HG02970 (cell line): ENCODE measurements at regions not wholly inside any gene's neighbourhood (a gene's known extent, or its start where the extent isn't known, plus 50 kb on each side); places are given as distances from the start of the nearest gene placed in this dataset.
"Not testable (repeated sequence)": the region's sequence is repeated elsewhere in the genome, so short reads cannot be mapped to it uniquely, and the experiment has no call there.

Source experiments
- ATAC-seq: cut with Tn5 transposase; IDR thresholded peaks from one replicate; pipeline ENCODE4 v1.9.1; 2021; ENCODE audit warnings: mild to moderate bottlenecking, moderate library complexity, moderate number of reproducible peaks; ENCODE audit not compliant: unreplicated experiment, low FRiP score

DNA sequence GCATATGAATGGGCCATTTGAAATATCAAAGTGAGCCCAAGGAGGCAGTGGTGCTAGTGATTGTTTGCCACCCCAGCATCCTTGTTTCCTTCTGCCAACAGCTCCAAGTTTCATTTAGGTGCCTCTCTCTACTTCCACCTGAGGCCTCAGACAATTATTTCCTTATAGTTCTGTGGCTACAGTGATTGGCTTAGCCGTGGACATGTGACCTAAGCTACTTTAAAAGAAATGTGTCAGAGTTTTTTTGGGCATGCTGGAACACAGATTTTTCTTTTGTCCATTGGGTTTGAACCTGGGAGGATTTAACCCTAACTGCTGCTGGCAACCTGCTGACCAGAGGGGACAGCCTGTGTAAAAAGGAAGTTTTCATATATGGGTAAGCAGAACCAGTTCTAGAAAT is 319.4 kb downstream of the CD109 start:
- ATAC-seq, result no peak

DNA sequence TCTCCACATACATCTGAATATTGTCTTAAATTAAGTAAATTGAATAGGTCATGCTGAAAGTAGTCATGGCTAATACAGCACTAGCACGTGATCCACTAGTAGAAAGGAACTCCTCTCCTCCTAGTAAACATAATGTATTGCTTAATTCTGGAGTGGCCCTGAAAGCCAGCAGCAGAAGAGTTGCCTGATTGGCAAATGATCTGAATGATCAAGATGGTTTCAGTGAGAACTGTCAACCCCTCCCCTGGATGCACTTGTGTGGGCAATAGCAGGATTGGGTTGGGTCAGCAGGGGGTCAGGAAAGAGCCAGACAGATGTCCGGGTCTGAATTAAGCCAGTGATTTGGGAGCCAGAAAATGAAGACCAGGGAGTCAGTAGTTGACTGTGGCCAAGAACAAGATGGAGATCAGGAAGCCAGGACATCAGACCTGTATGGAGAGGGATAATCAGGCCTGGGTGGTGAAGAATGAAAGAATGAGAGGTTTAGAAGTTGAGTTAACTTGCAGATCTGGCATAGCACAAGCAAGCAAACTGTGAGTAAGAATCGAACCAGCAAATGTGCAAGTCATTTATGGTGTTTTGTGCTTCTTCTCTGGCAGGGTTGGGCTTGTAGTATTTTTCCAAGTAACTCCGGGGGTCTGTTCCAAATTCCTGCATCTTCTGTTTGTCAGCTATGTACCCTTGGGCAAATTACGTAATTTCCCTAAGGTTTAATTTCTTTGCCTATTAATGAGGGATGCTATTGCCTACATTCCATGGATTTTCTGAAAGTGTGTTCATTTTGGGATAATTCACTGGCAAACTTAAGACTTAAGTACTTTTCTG is 304.9 kb downstream of the CD109 start:
- ATAC-seq, result no peak

DNA sequence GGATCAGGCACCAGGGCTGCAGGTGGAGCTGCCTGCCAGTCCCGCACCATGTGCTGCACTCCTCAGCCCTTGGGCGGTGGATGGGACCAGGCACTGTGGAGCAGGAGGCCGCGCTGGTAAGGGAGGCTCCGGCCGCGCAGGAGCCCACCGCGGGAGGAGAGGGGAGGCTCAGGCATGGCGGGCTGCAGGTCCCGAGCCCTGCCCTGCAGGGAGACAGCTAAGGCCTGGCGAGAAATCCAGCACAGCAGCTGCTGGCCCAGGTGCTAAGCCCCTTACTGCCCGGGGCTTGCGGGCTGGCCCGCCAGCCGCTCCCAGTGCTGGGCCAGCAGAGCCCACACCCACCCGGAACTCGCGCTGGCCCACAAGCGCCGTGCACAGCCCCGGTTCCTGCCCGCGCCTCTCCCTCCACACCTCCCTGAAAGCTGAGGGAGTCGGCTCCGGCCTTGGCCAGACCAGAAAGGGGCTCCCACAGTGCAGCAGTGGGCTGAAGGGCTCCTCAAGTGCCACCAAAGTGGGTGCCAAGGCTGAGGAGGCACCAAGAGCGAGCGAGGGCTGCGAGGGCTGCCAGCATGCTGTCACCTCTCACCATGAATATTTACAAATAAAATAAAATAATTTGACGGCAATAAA is 294.7 kb downstream of the CD109 start:
- ATAC-seq, result not testable (repeated sequence)

DNA sequence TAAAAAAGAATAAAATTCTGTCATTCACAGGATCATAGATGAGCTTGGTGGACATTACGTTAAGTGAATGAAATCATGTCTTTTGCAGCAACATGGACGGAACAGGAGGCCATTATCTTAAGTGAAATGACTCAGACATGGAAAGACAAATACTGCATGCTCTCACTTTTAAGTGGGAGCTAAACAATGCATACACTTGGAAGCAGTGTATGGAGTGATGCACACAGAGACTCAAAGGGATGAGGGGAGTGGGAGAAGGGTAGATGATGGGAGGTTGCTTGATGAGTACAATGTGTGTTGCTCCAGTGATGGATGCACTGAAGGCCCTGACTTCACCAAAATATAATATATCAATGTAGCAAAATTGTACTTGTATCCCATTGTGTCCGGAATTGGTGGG is 293.4 kb downstream of the CD109 start:
- ATAC-seq, result no peak

DNA sequence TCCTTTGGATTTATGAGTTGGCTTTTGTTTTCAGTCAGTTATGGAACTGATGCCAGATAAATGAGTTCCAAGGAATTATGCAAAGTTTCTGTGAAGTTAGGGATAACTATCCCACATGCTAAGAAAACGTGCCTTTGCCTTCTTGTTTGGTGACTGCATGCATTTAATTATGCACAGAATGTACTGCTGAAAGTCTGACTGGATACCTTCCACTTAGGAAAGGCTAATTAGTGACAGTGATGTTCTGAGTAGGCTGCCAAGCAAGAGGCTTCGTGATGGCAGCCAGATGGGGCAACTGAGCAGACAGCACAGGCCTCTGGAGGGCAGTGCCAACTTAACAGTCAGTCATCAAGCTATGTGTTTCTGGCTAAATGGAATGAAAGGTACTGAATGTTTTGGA is 289.9 kb downstream of the CD109 start:
- ATAC-seq, result no peak

DNA sequence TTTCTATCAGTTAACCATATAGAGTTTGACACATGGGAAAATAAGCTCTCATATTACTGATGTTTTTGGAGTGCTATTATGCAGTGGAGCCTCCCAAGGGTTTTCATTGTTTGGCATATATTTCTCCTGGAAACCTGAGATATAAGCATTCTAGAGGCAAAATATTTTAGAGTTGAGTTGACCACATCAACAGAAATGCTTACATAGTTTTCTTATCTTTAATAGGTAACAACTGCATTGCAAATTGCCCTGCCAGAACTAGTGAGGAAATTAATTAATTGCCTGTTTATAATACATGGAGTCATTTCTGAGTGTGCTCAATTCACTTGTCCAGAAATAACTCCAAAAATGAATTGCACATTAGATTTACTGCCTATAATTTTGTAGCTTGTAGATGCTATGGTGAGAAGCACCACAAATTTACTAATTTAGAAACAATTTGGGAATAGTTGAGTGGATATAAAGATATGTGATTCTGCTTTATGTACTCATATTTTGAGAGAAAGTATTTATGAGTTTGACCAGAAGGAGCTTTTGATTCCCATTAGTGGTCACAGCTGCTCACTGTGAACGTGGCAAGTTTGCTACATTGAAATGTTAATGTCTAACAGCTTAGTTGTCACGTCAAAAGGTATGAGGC is 288.7 kb downstream of the CD109 start:
- ATAC-seq, result no peak

DNA sequence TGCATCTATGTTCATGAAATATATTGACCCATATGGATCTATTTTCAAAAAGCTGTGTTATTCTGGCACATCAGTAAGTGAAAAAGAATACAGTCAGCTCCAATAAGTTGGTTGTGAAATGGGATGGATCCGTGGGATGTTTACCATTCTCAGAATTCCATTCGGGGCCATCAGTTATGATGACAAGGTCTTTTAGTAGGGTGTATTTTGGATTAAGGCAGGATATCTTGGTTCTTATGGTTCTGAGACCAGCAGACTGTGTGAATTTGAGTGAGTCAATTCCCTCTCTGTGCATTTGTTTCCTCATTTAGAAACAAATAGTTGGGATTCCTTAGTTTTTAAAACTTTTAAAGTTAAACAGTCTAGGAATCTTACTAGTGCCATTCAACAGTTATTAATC is 287.4 kb downstream of the CD109 start:
- no peak for ATAC-seq

DNA sequence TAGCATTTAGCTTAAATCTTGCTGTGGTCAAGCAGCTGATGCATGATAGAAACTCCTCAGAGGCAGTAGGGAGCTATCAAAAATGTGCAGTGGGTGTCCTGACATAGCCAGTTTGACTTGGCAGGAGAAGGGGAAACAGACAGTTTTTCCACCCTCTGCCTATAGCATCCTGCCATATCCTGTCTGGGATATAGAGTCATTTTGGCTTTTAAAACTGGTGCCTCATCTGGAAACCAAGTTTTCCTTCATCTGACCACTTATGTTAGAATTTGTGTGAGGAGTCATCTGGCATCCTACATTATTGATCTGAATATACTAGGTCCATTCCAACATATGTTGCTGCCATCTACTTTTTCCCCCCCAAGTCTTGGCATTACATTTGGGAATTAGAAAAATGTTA is 284.1 kb downstream of the CD109 start:
- ATAC-seq, result no peak

DNA sequence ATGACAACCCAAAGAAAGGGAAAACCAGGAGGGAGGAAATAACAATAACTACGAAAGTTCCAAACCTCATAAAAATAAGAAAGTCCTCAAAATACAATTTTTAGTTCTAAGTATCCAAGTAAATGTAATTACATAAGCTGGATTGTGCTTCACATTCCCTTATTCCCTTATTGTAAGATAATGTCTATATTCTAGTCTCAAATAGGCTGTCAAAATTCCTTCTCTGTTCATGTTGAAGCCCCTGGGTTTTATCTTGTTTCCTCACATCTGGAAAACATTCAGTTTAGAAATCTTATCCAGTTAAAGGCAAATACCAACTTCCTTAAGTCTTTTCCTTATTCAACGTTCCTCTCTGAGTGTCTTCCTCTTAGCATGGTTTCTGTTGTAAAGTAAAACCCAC is 282.3 kb downstream of the CD109 start:
- ATAC-seq, result no peak

DNA sequence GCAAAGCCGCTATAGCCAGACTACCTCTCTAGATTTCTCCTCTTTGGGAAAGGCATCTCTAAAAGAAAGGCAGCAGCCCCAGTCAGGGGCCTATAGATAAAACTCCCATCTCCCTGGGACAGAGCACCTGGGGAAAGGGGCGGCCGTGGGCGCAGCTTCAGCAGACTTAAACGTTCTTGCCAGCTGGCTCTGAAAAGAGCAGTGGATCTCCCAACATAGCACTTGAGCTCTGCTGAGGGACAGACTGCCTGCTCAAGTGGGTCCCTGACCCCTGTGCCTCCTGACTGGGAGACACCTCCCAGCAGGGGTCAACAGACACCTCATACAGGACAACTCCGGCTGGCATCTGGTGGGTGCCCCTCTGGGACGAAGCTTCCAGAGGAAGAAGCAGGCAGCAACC is 276.5 kb downstream of the CD109 start:
- not testable (repeated sequence) for ATAC-seq

DNA sequence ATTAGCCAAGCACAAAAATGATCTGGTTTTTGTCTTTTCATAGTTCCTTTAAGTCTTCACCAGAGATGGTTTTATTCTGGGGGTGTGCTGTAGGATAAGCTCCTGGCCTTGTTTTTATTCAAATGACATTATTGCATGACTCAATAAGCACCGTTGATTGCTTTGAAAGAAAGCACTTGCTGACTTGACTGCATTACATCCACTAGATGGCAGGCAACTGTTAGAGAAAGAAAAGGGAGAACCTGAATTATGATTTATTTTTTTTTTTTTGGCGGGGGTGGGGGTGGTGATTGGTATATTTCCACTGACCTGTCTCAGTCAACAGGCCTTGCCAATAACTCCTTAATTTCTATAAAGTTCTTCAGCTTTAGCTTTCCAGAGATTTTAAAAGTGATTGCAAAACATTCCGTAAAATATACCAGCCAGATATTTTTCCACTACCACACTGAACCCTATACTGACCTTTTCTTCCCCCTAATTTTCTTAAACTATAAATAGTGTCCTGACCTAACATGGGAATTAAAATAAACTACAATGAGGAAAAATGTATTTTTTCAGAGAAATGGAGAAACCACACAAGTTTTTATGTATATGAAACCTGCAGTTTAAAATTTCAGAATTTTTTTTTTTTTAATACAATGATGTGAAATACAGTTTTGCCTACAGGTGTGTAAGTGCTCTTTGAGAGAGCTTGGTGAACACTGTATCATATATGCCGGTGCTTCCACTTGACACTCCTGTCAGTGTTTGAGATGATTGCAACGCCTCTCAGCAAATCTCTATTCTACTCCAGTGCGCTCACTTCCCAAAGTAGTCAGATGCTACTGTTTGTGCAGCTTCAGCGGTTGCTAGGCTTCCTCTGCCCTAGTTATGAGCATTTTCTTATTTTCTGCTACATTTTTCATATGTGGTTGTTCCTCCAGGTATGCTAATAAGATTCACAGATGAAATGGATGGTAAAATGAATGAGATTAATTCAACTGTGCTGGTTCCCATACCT is 274.3 kb downstream of the CD109 start:
- no peak for ATAC-seq

DNA sequence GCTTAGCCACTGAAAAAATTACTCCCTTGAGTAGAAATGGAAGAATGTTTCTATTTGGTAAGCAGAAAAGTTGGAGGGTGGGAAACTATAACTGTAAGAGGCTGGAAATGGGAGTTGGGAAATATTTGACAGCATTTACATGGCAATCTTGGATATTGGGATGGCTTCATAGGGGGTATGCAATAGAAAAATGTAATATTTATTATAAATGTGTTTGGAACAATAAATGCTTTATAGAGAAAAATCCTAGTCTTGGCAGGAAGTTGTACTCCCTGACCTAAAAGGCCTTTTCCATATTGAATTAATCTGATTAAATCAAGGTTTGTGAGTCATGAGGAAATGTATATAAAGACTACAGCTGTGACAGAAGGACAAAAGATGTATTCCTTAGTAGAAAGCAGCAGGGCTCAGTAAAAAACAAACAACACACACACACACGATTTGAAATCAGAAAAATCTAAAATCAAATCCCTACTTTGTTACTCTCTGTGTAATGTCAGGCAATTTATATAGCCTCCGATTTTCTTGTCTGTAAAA is 272.3 kb downstream of the CD109 start:
- ATAC-seq, result no peak

DNA sequence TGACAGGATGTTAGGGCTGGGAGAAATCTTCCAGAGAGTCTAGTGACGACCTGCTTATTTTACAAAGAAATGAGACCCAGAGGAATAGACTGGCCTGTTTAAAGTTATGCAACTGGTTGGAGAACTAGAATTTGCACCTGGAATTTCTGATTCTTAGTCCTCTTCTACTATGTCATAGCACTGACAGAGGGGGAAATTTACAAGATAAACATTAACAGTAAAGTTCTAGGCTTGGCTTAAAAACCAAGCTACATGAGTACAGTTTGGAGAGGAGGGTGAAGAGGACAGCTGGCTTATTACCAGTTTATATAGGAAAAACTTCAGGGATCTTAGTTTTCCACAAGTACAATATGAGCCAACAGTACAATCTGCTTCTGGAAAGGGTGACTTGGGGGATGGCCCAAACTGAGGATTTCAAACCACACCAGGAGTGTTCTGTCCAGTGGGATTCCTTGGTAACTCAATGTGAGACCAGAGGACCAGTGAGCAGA is 269.6 kb downstream of the CD109 start:
- ATAC-seq, result no peak

DNA sequence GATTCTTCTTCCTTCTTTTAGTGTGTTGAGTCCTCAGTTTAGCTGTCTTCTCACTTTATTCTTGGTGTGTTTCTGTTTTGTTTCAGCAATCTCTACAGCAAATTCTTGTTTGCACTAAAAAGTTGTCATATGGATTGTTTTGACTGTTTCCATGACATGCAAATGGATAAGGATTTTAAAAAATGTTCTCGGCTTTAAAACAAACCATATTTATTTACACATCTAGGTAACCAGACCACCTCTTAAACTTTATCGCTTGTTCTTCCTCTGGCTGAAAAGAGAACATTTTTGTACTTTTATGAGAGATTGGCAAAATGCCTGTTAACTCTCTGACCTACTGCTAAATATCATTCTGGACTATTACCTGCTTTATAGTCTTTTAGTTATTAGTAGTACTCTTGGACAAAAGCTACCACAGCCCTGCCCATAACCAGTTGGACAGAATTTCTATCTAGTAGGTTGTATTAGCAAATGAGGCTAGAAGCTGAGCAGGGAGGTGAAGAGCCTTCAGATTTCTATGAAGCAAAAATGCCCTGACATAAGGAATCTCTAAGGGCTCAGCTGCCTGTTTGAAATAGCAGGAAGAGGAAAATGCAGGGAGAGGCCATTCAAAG is 268.3 kb downstream of the CD109 start:
- no peak for ATAC-seq

DNA sequence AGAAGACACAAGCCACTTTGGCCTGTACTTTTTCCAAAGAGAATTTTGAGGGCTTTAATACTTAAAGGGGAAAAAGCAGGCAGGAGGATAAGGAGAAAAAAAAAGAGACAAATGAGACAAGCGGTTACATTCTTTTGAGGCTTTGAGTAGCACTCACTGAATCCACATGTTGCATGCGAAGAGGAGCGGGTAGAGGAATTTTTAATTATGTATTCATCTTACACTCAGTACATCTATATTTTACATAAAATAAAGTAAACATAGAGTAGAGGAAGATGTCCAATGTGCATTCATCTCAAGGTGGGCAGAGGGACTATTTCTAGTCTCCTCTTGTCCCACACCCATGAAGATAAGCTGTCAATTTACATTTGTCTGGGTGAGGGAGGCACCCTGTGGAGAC is 266.9 kb downstream of the CD109 start:
- no peak for ATAC-seq

DNA sequence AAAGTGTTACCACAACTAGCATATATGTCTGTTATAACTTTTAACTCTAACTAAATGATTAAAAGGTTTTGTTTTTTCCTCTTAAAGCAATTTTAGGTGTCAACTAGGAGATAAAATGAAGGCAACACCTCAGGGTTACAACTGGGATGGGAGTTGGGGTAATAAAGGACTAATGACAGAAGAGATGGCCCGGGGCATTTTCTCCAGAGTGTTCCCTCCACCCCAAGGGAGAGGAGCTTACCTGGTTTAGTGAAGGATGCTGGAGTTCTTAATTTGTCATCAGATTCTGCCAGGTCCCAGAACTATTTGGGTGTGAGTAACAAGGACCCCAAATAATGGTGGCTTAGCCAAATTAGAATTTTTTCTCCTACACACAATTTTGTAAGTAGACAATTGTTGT is 260.3 kb downstream of the CD109 start:
- ATAC-seq, result no peak

DNA sequence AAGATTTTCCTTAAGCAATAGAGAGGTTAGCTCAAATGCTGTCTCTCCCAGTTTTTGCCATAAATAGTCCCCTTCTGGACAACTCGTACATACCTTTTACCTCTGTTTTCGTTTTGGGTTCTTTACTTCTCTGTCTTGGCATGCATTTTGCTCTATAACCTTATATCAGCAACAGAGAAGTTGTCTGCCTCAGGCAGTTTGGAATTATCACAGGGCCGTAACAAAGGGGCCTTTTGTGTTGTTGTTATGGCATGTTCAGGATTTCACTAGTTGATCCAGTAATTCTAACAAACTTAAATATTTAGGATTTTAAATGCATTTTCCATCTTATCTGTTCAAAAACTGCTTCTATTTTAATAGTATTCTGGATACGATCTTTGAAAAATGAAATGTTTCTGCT is 259.8 kb downstream of the CD109 start:
- no peak for ATAC-seq

DNA sequence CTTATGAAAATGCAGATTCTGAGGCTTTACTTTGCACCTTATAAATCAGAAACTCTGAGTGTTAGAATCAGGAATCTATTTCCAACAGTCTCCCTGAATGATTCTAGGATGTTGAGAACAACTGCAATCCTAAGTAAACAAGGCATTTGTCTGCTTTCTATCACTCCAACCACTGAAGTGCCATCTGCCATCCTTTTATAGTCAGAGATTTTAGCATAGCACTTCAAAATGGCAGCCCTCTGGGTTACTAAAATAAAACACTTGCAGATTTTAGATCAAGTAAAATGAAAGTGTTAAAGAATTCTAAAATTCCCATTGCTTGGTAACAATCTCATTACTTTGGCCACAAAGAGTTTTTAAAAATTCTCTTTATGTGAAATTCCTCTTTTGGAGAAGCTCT is 258.9 kb downstream of the CD109 start:
- no peak for ATAC-seq

DNA sequence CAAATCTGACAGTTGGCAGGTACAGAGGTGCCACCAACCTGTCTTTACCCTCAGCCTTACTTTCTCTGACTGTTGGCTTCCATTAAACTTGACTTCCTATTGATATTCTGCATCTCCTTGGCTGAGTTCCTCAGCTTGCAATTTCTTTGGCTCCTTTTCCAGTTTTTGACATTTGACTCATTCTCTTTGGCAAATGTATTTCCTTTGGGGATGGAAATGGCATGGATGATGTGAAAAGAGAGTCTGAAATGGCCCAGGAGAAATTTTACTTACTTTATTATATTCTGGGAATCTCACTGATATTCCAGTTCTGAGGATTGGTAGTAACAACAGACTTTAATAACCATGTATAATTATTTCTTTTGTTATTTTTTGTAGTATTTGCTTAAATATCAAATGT is 255.2 kb downstream of the CD109 start:
- no peak for ATAC-seq
